WTC11 (cell line): ENCODE measurements at regions not wholly inside any gene's neighbourhood (a gene's known extent, or its start where the extent isn't known, plus 50 kb on each side); places are given as distances from the start of the nearest gene placed in this dataset.

Source experiments
- ETV6 ChIP-seq: sonication (generic); formaldehyde crosslinking; IDR thresholded peaks from 2 replicates; pipeline ENCODE4 v1.8.1; 2022; ENCODE audit warnings: mild to moderate bottlenecking, missing genetic modification reagents
- IRF2 ChIP-seq: sonication (generic); formaldehyde crosslinking; IDR thresholded peaks from 2 replicates; pipeline ENCODE4 v1.8.0; 2022; ENCODE audit warnings: low read depth, missing genetic modification reagents, borderline replicate concordance
- JUN ChIP-seq: sonication (generic); formaldehyde crosslinking; IDR thresholded peaks from 2 replicates; pipeline ENCODE4 v1.8.0; 2023; ENCODE audit warnings: mild to moderate bottlenecking, missing genetic modification reagents
- SMAD3 ChIP-seq: sonication (generic); formaldehyde crosslinking; IDR thresholded peaks from 2 replicates; pipeline ENCODE4 v1.8.0; 2022; ENCODE audit warnings: missing genetic modification reagents, mild to moderate bottlenecking, borderline replicate concordance
- SP1 ChIP-seq: sonication (generic); formaldehyde crosslinking; conservative IDR thresholded peaks from 2 replicates; pipeline ENCODE4 v1.8.1; 2022; ENCODE audit warnings: missing genetic modification reagents
- TF ChIP-seq, protein P1 (sequence below): fragments of 200-600 bp; IDR thresholded peaks from 2 replicates; pipeline ENCODE4 v1.8.0; 2022; ENCODE audit warnings: antibody characterized with exemption
- TF ChIP-seq, protein P2 (sequence below): sonication (generic); formaldehyde crosslinking; IDR thresholded peaks from 2 replicates; pipeline ENCODE4 v1.8.1; 2023; ENCODE audit warnings: mild to moderate bottlenecking, missing genetic modification reagents
- TF ChIP-seq, protein P3 (sequence below): sonication (generic); formaldehyde crosslinking; IDR thresholded peaks from 2 replicates; pipeline ENCODE4 v1.8.0; 2022; ENCODE audit warnings: mild to moderate bottlenecking, missing genetic modification reagents
- TF ChIP-seq, protein P4 (sequence below): sonication (generic); formaldehyde crosslinking; conservative IDR thresholded peaks from 2 replicates; pipeline ENCODE4 v1.8.1; 2023; ENCODE audit warnings: mild to moderate bottlenecking, low read depth, missing genetic modification reagents, moderate library complexity
- TF ChIP-seq, protein P5 (sequence below): sonication (generic); formaldehyde crosslinking; IDR thresholded peaks from 2 replicates; pipeline ENCODE4 v1.8.0; 2022; ENCODE audit warnings: mild to moderate bottlenecking, missing genetic modification reagents
- TF ChIP-seq, protein P6 (sequence below): sonication (generic); formaldehyde crosslinking; IDR thresholded peaks from 2 replicates; pipeline ENCODE4 v1.8.0; 2023; ENCODE audit warnings: missing genetic modification reagents

DNA sequence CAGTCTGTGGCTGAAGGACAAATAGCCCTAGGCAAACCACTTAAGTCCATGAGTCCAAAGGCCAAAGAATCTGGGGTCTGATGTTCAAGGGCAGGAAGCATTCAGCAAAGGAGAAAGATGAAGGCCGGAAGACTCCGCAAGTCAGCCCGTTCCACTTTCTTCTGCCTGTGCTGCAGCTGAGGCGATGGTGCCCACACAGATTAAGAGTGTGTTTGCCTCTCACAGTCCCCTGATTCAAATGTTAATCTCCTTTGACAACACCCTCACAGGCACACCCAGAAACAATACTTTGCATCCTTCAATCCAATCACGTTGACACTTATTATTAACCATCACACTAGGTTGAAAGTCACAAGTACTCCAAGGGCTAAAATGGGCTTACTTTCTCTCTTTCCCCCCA lies 605.4 kb upstream of the GNPDA2 start:
- TF ChIP-seq SMAD3 (no peak), JUN (no peak), ETV6 (CRISPR knock-in tag) (no peak), IRF2 (CRISPR knock-in tag) (no peak), SP1 (CRISPR knock-in tag) (no peak)
- TF ChIP-seq, protein P1, sequence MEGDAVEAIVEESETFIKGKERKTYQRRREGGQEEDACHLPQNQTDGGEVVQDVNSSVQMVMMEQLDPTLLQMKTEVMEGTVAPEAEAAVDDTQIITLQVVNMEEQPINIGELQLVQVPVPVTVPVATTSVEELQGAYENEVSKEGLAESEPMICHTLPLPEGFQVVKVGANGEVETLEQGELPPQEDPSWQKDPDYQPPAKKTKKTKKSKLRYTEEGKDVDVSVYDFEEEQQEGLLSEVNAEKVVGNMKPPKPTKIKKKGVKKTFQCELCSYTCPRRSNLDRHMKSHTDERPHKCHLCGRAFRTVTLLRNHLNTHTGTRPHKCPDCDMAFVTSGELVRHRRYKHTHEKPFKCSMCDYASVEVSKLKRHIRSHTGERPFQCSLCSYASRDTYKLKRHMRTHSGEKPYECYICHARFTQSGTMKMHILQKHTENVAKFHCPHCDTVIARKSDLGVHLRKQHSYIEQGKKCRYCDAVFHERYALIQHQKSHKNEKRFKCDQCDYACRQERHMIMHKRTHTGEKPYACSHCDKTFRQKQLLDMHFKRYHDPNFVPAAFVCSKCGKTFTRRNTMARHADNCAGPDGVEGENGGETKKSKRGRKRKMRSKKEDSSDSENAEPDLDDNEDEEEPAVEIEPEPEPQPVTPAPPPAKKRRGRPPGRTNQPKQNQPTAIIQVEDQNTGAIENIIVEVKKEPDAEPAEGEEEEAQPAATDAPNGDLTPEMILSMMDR, result no peak
- TF ChIP-seq, protein P2, sequence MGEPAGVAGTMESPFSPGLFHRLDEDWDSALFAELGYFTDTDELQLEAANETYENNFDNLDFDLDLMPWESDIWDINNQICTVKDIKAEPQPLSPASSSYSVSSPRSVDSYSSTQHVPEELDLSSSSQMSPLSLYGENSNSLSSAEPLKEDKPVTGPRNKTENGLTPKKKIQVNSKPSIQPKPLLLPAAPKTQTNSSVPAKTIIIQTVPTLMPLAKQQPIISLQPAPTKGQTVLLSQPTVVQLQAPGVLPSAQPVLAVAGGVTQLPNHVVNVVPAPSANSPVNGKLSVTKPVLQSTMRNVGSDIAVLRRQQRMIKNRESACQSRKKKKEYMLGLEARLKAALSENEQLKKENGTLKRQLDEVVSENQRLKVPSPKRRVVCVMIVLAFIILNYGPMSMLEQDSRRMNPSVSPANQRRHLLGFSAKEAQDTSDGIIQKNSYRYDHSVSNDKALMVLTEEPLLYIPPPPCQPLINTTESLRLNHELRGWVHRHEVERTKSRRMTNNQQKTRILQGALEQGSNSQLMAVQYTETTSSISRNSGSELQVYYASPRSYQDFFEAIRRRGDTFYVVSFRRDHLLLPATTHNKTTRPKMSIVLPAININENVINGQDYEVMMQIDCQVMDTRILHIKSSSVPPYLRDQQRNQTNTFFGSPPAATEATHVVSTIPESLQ (CRISPR knock-in tag), result no peak
- TF ChIP-seq, protein P3, sequence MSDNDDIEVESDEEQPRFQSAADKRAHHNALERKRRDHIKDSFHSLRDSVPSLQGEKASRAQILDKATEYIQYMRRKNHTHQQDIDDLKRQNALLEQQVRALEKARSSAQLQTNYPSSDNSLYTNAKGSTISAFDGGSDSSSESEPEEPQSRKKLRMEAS (CRISPR knock-in tag), result no peak
- TF ChIP-seq, protein P4, sequence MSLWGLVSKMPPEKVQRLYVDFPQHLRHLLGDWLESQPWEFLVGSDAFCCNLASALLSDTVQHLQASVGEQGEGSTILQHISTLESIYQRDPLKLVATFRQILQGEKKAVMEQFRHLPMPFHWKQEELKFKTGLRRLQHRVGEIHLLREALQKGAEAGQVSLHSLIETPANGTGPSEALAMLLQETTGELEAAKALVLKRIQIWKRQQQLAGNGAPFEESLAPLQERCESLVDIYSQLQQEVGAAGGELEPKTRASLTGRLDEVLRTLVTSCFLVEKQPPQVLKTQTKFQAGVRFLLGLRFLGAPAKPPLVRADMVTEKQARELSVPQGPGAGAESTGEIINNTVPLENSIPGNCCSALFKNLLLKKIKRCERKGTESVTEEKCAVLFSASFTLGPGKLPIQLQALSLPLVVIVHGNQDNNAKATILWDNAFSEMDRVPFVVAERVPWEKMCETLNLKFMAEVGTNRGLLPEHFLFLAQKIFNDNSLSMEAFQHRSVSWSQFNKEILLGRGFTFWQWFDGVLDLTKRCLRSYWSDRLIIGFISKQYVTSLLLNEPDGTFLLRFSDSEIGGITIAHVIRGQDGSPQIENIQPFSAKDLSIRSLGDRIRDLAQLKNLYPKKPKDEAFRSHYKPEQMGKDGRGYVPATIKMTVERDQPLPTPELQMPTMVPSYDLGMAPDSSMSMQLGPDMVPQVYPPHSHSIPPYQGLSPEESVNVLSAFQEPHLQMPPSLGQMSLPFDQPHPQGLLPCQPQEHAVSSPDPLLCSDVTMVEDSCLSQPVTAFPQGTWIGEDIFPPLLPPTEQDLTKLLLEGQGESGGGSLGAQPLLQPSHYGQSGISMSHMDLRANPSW (CRISPR knock-in tag), result no peak
- TF ChIP-seq, protein P5, sequence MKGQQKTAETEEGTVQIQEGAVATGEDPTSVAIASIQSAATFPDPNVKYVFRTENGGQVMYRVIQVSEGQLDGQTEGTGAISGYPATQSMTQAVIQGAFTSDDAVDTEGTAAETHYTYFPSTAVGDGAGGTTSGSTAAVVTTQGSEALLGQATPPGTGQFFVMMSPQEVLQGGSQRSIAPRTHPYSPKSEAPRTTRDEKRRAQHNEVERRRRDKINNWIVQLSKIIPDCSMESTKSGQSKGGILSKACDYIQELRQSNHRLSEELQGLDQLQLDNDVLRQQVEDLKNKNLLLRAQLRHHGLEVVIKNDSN (CRISPR knock-in tag), result no peak
- TF ChIP-seq, protein P6, sequence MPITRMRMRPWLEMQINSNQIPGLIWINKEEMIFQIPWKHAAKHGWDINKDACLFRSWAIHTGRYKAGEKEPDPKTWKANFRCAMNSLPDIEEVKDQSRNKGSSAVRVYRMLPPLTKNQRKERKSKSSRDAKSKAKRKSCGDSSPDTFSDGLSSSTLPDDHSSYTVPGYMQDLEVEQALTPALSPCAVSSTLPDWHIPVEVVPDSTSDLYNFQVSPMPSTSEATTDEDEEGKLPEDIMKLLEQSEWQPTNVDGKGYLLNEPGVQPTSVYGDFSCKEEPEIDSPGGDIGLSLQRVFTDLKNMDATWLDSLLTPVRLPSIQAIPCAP (CRISPR knock-in tag), result no peak
